Glutamatergic neuron (in vitro differentiated cells): ENCODE measurements at regions not wholly inside any gene's neighbourhood (a gene's known extent, or its start where the extent isn't known, plus 50 kb on each side); places are given as distances from the start of the nearest gene placed in this dataset.

Experiments
- DNase-seq: peaks from one replicate; pipeline ENCODE4 v3.0.0; 2022
- H3K27ac Mint-ChIP-seq: one replicate; pipeline ENCODE4 v1.8.0; 2020; ENCODE audit warnings: mild to moderate bottlenecking, mixed read lengths, inconsistent platforms; ENCODE audit not compliant: unreplicated experiment
- H3K27me3 Mint-ChIP-seq: one replicate; pipeline ENCODE4 v1.8.0; 2020; ENCODE audit warnings: mild to moderate bottlenecking, moderate library complexity, mixed read lengths, inconsistent platforms; ENCODE audit not compliant: unreplicated experiment
- H3K36me3 Mint-ChIP-seq: one replicate; pipeline ENCODE4 v1.8.0; 2020; ENCODE audit warnings: mild to moderate bottlenecking, mixed read lengths, inconsistent platforms; ENCODE audit not compliant: unreplicated experiment
- H3K4me1 Mint-ChIP-seq: one replicate; pipeline ENCODE4 v1.8.0; 2020; ENCODE audit warnings: mild to moderate bottlenecking, low read depth, mixed read lengths, inconsistent platforms; ENCODE audit not compliant: unreplicated experiment
- H3K4me3 Mint-ChIP-seq: one replicate; pipeline ENCODE4 v1.8.0; 2020; ENCODE audit warnings: mild to moderate bottlenecking, mixed read lengths, inconsistent platforms; ENCODE audit not compliant: unreplicated experiment
- H3K9me3 Mint-ChIP-seq: one replicate; pipeline ENCODE4 v1.8.0; 2020; ENCODE audit warnings: mild to moderate bottlenecking, moderate library complexity, mixed read lengths, inconsistent platforms; ENCODE audit not compliant: unreplicated experiment
- TF ChIP-seq, protein P1 (sequence below): fragments of 200-600 bp; sonication (generic); IDR thresholded peaks from one replicate; pipeline ENCODE4 v1.5.0; 2021; ENCODE audit not compliant: partially characterized antibody, unreplicated experiment

DNA sequence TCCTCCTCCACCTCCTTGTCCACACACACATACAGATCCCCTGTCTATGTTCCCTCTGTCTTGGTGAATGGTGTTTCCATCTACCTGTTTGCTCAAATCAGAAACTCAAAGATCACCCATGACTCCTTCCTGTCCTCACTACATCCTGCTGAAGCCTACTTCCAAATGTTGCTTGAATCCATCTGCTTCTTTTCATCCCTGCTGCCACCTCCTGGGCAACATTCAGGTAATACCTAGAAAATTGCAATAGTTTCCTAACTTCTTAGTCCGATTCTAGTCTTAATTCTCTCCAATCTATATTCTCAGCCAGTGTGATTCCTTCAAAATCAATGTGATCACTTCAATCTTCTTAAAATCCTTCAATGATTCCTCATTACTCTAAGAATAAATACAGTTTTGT is 155.5 kb upstream of the STARD13 start:
- TF ChIP-seq, protein P1, sequence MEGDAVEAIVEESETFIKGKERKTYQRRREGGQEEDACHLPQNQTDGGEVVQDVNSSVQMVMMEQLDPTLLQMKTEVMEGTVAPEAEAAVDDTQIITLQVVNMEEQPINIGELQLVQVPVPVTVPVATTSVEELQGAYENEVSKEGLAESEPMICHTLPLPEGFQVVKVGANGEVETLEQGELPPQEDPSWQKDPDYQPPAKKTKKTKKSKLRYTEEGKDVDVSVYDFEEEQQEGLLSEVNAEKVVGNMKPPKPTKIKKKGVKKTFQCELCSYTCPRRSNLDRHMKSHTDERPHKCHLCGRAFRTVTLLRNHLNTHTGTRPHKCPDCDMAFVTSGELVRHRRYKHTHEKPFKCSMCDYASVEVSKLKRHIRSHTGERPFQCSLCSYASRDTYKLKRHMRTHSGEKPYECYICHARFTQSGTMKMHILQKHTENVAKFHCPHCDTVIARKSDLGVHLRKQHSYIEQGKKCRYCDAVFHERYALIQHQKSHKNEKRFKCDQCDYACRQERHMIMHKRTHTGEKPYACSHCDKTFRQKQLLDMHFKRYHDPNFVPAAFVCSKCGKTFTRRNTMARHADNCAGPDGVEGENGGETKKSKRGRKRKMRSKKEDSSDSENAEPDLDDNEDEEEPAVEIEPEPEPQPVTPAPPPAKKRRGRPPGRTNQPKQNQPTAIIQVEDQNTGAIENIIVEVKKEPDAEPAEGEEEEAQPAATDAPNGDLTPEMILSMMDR: no peak
- H3K4me3 Mint-ChIP-seq: no peak overlapping the region
- H3K9me3 Mint-ChIP-seq: peaks cover 2% of the 10 kb centered on the region
- no peaks in the 10 kb centered on the region for H3K4me1 Mint-ChIP-seq
- no peaks in the 10 kb centered on the region for H3K36me3 Mint-ChIP-seq
- DNase-seq: no peak
- H3K27ac Mint-ChIP-seq: no peak overlapping the region
- peaks cover 2% of the 10 kb centered on the region for H3K27me3 Mint-ChIP-seq

DNA sequence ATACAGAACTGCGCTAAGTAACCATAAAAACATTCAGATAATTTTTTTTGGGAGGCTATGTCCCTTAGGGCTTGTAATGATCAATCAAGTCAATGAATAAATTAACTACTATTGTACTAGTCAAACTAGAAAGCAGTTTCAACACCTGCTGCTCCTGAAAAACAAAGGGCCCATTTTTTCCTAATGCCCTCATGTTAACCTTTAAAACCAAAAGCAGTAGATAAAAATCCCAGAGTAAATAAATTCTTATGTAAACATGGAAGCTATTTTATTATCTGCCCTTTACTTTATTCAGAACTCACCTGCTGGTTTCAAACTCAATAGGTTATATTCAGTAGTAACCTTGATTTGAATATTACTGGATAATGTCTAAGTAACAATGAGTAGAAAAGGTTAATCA is 159.5 kb upstream of the STARD13 start:
- Mint-ChIP-seq H3K4me1 (no peaks in the 10 kb centered on the region), H3K9me3 (peaks cover 2% of the 10 kb centered on the region)

DNA sequence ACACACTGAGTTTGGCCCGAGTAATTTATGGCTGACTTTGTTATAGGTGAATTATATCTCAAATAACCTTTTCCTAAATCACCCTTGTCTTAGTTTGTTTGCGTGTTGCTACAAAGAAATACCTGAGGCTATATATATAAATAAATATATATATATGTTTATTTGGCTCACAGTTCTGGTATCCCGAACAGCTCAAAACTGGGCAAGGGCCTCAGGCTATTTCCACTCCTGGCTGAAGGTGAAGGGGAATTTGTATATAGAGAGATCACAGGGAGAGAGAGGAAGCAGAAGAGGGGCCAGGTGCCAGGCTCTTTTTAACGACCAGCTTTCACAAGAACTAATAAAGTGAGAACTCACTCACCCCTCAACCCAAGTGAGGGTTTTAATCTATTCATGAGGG is 159.9 kb upstream of the STARD13 start:
- Mint-ChIP-seq H3K4me3 (no peak overlapping the region), H3K27me3 (peaks cover 2% of the 10 kb centered on the region), H3K9me3 (peaks cover 2% of the 10 kb centered on the region), H3K4me1 (no peaks in the 10 kb centered on the region), H3K27ac (no peak overlapping the region), H3K36me3 (no peaks in the 10 kb centered on the region)
- no peak for DNase-seq
- TF ChIP-seq, protein P1: no peak

More for the DNA sequence above, 159.5 kb upstream of the STARD13 start:
- no peaks in the 10 kb centered on the region for H3K36me3 Mint-ChIP-seq
- peaks cover 2% of the 10 kb centered on the region for H3K27me3 Mint-ChIP-seq
- no peak for DNase-seq
- TF ChIP-seq, protein P1: no peak
- no peak overlapping the region for H3K27ac Mint-ChIP-seq
- H3K4me3 Mint-ChIP-seq: no peak overlapping the region

DNA sequence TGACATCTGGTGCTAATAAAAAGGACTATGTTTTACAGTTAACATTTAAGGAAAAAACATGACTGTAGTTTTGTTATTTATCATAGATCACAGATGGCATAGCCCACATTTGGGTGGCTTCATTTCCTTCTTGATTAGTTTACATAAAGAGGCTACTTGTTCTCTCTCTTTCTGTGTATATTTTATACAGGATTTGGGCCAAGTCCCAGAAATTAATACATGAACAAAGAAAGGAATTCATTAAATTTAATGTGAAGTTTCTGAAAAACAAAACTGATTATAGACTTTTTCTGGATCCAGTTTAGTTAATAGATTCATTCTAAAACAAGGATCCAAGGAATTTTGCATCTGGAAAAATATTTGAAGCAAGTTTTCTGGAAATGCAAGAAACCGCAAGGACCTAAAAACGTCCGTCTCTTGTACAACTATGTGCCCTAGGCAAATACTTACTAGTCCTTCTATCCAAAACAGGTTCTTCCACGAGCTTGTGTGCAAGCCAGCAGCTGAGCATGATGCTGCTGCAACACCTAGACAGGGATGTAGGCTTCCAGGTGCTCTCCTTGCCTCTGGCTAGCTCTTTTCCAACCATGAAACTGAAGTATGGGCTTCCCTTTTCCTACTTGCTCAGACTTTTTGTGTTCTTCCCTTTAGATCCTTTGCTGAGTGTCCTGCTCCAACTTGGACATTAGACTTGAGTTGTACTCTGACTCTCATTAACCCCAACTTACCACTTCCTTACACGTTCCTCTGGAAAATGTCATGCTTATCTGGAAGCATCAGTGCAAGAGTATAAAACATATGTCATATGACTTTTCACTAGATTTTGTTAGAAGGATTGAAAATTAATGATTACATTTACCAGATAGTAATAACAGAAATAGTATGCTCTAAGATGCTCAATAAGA is 161.5 kb upstream of the STARD13 start:
- no peak overlapping the region for H3K27ac Mint-ChIP-seq
- peaks cover 1% of the 10 kb centered on the region for H3K9me3 Mint-ChIP-seq
- DNase-seq: no peak
- no peak overlapping the region for H3K4me3 Mint-ChIP-seq
- TF ChIP-seq, protein P1: no peak
- H3K36me3 Mint-ChIP-seq: no peaks in the 10 kb centered on the region
- H3K27me3 Mint-ChIP-seq: peaks cover 3% of the 10 kb centered on the region
- no peaks in the 10 kb centered on the region for H3K4me1 Mint-ChIP-seq

DNA sequence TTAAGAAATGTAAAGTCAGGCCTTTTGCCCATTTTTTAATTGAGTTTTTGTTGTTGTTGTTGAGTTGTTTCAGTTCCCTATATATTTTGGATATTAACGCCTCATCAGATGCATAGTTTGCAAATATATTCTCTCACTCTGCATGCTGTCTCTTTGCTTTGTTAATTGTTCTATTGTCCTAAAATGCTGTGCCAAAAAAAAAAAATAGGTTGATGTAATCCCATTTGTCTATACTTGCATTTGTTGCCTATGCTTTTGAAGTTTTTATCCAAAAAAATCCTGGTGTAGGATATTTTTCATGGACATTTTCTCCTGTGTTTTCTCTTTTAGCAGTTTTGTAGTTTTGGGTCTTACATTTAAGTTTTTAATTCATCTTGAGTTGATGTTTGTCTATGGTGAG is 163.3 kb upstream of the STARD13 start:
- H3K4me3 Mint-ChIP-seq: no peak overlapping the region
- H3K9me3 Mint-ChIP-seq: peaks cover 1% of the 10 kb centered on the region
- no peaks in the 10 kb centered on the region for H3K36me3 Mint-ChIP-seq
- peaks cover 3% of the 10 kb centered on the region for H3K27me3 Mint-ChIP-seq
- no peak for DNase-seq
- TF ChIP-seq, protein P1: no peak
- H3K4me1 Mint-ChIP-seq: no peaks in the 10 kb centered on the region
- H3K27ac Mint-ChIP-seq: no peak overlapping the region
